OCI-LY1 (cell line): ENCODE measurements at regions not wholly inside any gene's neighbourhood (a gene's known extent, or its start where the extent isn't known, plus 50 kb on each side); places are given as distances from the start of the nearest gene placed in this dataset.

Experiments used
- H2AFZ ChIP-seq: fragments of 200-600 bp; sonication (generic), shearing (Covaris generic); 2 replicates; pipeline ENCODE4 v1.6.0; 2014; ENCODE audit warnings: antibody characterized with exemption, mild to moderate bottlenecking, low read length
- H3F3A ChIP-seq: fragments of 200-600 bp; sonication (generic), shearing (Covaris generic); 2 replicates; pipeline ENCODE4 v1.6.0; 2014; ENCODE audit warnings: mild to moderate bottlenecking, antibody characterized with exemption, low read length, moderate library complexity; ENCODE audit not compliant: insufficient read depth
- H3K27ac ChIP-seq: fragments of 200-600 bp; sonication (generic); 2 replicates; pipeline ENCODE4 v1.5.1; 2014; ENCODE audit warnings: low read length, mixed run types, mild to moderate bottlenecking, low read depth; ENCODE audit not compliant: poor library complexity, severe bottlenecking
- H3K27me3 ChIP-seq: fragments of 200-600 bp; sonication (generic); 2 replicates; pipeline ENCODE4 v1.6.0; 2014; ENCODE audit warnings: antibody characterized with exemption, mild to moderate bottlenecking, low read length, moderate library complexity; ENCODE audit not compliant: insufficient read depth
- H3K36me3 ChIP-seq: fragments of 200-600 bp; sonication (generic); 2 replicates; pipeline ENCODE4 v1.6.1; 2014; ENCODE audit warnings: mild to moderate bottlenecking, antibody characterized with exemption, low read length, moderate library complexity, mixed read lengths; ENCODE audit not compliant: insufficient read depth
- H3K4me1 ChIP-seq: fragments of 200-600 bp; sonication (generic); 2 replicates; pipeline ENCODE4 v1.5.1; 2014; ENCODE audit warnings: mild to moderate bottlenecking, low read length, moderate library complexity; ENCODE audit not compliant: insufficient read depth, severe bottlenecking
- H3K4me2 ChIP-seq: fragments of 200-600 bp; sonication (generic), shearing (Covaris generic); 2 replicates; pipeline ENCODE4 v1.6.1; 2014; ENCODE audit warnings: low read length
- H3K4me3 ChIP-seq: fragments of 200-600 bp; sonication (generic); 2 replicates; pipeline ENCODE4 v1.5.1; 2014; ENCODE audit warnings: low read length, low read depth, mild to moderate bottlenecking, mixed read lengths; ENCODE audit not compliant: poor library complexity, severe bottlenecking
- H3K79me2 ChIP-seq: fragments of 200-600 bp; shearing (Covaris generic); 2 replicates; pipeline ENCODE4 v1.6.1; 2016; ENCODE audit warnings: mixed run types, low read length, mixed read lengths; ENCODE audit not compliant: insufficient read depth
- H3K9ac ChIP-seq: fragments of 200-600 bp; sonication (generic), shearing (Covaris generic); 2 replicates; pipeline ENCODE4 v1.6.1; 2014; ENCODE audit warnings: mild to moderate bottlenecking, low read length, mixed read lengths
- H3K9me2 ChIP-seq: fragments of 200-600 bp; sonication (generic), shearing (Covaris generic); 2 replicates; pipeline ENCODE4 v1.6.1; 2014; ENCODE audit warnings: low read depth, mild to moderate bottlenecking, low read length, mixed read lengths
- H3K9me3 ChIP-seq: fragments of 200-600 bp; shearing (Covaris generic); 2 replicates; pipeline ENCODE4 v1.6.1; 2014; ENCODE audit warnings: low read length, mixed read lengths
- H4K20me1 ChIP-seq: fragments of 200-600 bp; sonication (generic), shearing (Covaris generic); 2 replicates; pipeline ENCODE4 v1.6.0; 2016; ENCODE audit warnings: mild to moderate bottlenecking, low read length; ENCODE audit not compliant: insufficient read depth
- EZH2 ChIP-seq: fragments of 200-600 bp; sonication (generic), shearing (Covaris generic); IDR thresholded peaks from 2 replicates; pipeline ENCODE4 v1.8.0; 2017; ENCODE audit warnings: borderline replicate concordance, mixed run types, mild to moderate bottlenecking, antibody characterized with exemption, low read length, moderate library complexity, mixed read lengths
- TF ChIP-seq, protein P1 (sequence below): fragments of 200-600 bp; sonication (generic), shearing (Covaris generic); IDR thresholded peaks from 2 replicates; pipeline ENCODE4 v1.5.1; 2017; ENCODE audit warnings: mild to moderate bottlenecking, antibody characterized with exemption, low read length, moderate library complexity, mixed read lengths

GRCh38 chr1:37105911-37106310, 71.6 kb upstream of the GRIK3 start:
- Histone ChIP-seq H3K27me3 (no peaks in the 10 kb centered on the region), H4K20me1 (no peaks in the 10 kb centered on the region), H3K4me1 (no peaks in the 10 kb centered on the region), H3K27ac (no peak overlapping the region), H3F3A (no peaks in the 10 kb centered on the region), H3K9ac (no peak overlapping the region), H3K4me2 (no peak overlapping the region), H3K4me3 (no peak overlapping the region), H3K36me3 (no peaks in the 10 kb centered on the region), H2AFZ (no peak overlapping the region), H3K79me2 (no peaks in the 10 kb centered on the region), H3K9me2 (no peaks in the 10 kb centered on the region), H3K9me3 (no peaks in the 10 kb centered on the region)
- TF ChIP-seq, protein P1, sequence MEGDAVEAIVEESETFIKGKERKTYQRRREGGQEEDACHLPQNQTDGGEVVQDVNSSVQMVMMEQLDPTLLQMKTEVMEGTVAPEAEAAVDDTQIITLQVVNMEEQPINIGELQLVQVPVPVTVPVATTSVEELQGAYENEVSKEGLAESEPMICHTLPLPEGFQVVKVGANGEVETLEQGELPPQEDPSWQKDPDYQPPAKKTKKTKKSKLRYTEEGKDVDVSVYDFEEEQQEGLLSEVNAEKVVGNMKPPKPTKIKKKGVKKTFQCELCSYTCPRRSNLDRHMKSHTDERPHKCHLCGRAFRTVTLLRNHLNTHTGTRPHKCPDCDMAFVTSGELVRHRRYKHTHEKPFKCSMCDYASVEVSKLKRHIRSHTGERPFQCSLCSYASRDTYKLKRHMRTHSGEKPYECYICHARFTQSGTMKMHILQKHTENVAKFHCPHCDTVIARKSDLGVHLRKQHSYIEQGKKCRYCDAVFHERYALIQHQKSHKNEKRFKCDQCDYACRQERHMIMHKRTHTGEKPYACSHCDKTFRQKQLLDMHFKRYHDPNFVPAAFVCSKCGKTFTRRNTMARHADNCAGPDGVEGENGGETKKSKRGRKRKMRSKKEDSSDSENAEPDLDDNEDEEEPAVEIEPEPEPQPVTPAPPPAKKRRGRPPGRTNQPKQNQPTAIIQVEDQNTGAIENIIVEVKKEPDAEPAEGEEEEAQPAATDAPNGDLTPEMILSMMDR: no peak
- no peak for TF ChIP-seq EZH2

- Histone ChIP-seq H3K9me3 (no peaks in the 10 kb centered on the region), H3K9ac (no peak overlapping the region), H2AFZ (no peak overlapping the region), H3F3A (no peaks in the 10 kb centered on the region), H3K4me3 (no peak overlapping the region), H3K4me1 (no peaks in the 10 kb centered on the region), H3K9me2 (no peaks in the 10 kb centered on the region), H3K4me2 (no peak overlapping the region), H3K36me3 (no peaks in the 10 kb centered on the region), H3K79me2 (no peaks in the 10 kb centered on the region), H4K20me1 (no peaks in the 10 kb centered on the region), H3K27ac (no peak overlapping the region), H3K27me3 (no peaks in the 10 kb centered on the region)
- TF ChIP-seq EZH2: no peak
- TF ChIP-seq, protein P1: no peak
Observed at GRCh38 chr1:37107153-37107907, 73.0 kb upstream of the GRIK3 start.

GRCh38 chr1:37108596-37109188, 74.4 kb upstream of the GRIK3 start:
- no peak overlapping the region for H3K9ac ChIP-seq
- no peaks in the 10 kb centered on the region for H4K20me1 ChIP-seq
- H3F3A ChIP-seq: no peaks in the 10 kb centered on the region
- H3K4me2 ChIP-seq: no peak overlapping the region
- H3K79me2 ChIP-seq: no peaks in the 10 kb centered on the region
- no peaks in the 10 kb centered on the region for H3K4me1 ChIP-seq
- H3K9me2 ChIP-seq: no peaks in the 10 kb centered on the region
- TF ChIP-seq EZH2: no peak
- TF ChIP-seq, protein P1: no peak
- no peak overlapping the region for H3K4me3 ChIP-seq
- no peak overlapping the region for H2AFZ ChIP-seq
- no peaks in the 10 kb centered on the region for H3K27me3 ChIP-seq
- no peaks in the 10 kb centered on the region for H3K9me3 ChIP-seq
- H3K36me3 ChIP-seq: no peaks in the 10 kb centered on the region
- H3K27ac ChIP-seq: no peak overlapping the region
